Endodermal cell (in vitro differentiated cells): ENCODE measurements at regions not wholly inside any gene's neighbourhood (a gene's known extent, or its start where the extent isn't known, plus 50 kb on each side); places are given as distances from the start of the nearest gene placed in this dataset.
A peak's percentile ranks its signal among the peaks of the same experiment; 100 is the strongest.

Experiments
- DNase-seq: peaks from one replicate; pipeline ENCODE4 v3.0.0-alpha.2; 2017
- H3K27ac ChIP-seq: 2 replicates; pipeline ENCODE4 v1.5.1; 2013; ENCODE audit warnings: mild to moderate bottlenecking, low read depth, low read length, moderate library complexity
- H3K27me3 ChIP-seq: 2 replicates; pipeline ENCODE4 v1.6.1; 2013; ENCODE audit warnings: mild to moderate bottlenecking, low read length, moderate library complexity; ENCODE audit not compliant: insufficient read depth, control insufficient read depth, poor library complexity, severe bottlenecking
- H3K36me3 ChIP-seq: 2 replicates; pipeline ENCODE4 v1.7.0; 2013; ENCODE audit warnings: mild to moderate bottlenecking, low read length, moderate library complexity; ENCODE audit not compliant: control insufficient read depth, insufficient read depth
- H3K4me1 ChIP-seq: one replicate; pipeline ENCODE4 v1.7.0; 2013; ENCODE audit warnings: low read length; ENCODE audit not compliant: control insufficient read depth, insufficient read depth
- H3K4me3 ChIP-seq: 2 replicates; pipeline ENCODE4 v1.5.1; 2013; ENCODE audit warnings: mild to moderate bottlenecking, low read length, moderate library complexity
- H3K9ac ChIP-seq: 2 replicates; pipeline ENCODE4 v1.6.1; 2013; ENCODE audit warnings: mild to moderate bottlenecking, low read length, moderate library complexity; ENCODE audit not compliant: poor library complexity, severe bottlenecking; ENCODE audit errors: extremely low read depth
- H3K9me3 ChIP-seq: 2 replicates; pipeline ENCODE4 v1.6.1; 2013; ENCODE audit warnings: mild to moderate bottlenecking, low read length, moderate library complexity; ENCODE audit not compliant: control insufficient read depth
- H3K27ac Mint-ChIP-seq: 2 replicates; pipeline ENCODE4 v1.8.0; 2020; ENCODE audit warnings: mixed read lengths
- H3K27me3 Mint-ChIP-seq: 2 replicates; pipeline ENCODE4 v1.8.0; 2021; ENCODE audit warnings: mild to moderate bottlenecking, mixed read lengths; ENCODE audit not compliant: insufficient read depth
- H3K36me3 Mint-ChIP-seq: 2 replicates; pipeline ENCODE4 v1.8.0; 2020; ENCODE audit warnings: low read depth, mixed read lengths
- H3K4me1 Mint-ChIP-seq: 2 replicates; pipeline ENCODE4 v1.8.0; 2020; ENCODE audit warnings: mixed read lengths
- H3K4me3 Mint-ChIP-seq: 2 replicates; pipeline ENCODE4 v1.8.0; 2020; ENCODE audit warnings: mild to moderate bottlenecking, moderate library complexity, mixed read lengths
- H3K9me3 Mint-ChIP-seq: 2 replicates; pipeline ENCODE4 v1.8.0; 2020; ENCODE audit warnings: mild to moderate bottlenecking, mixed read lengths
- WGBS, 2 experiments: methylation state at CpG; one replicate each; pipeline versions ENCODE4 v1.1.5 to v1.1.7; 2013; ENCODE audit warnings: missing lambda C conversion rate in 2 of 2, mixed read lengths in 1 of 2; ENCODE audit not compliant: insufficient coverage in 1 of 2, insufficient read length in 1 of 2; 5-methylcytosine and 5-hydroxymethylcytosine counted together
- TF ChIP-seq, protein P1 (sequence below): fragments of 200-600 bp; sonication (generic); conservative IDR thresholded peaks from 2 replicates; pipeline ENCODE4 v1.5.0; 2021; ENCODE audit warnings: antibody characterized with exemption, mild to moderate bottlenecking

GRCh38 chr7:67502929-67503328, 506.3 kb downstream of the TYW1 start:
- Mint-ChIP-seq H3K4me3 (no peak overlapping the region), H3K36me3 (peaks cover 1% of the 10 kb centered on the region), H3K27me3 (peaks cover 4% of the 10 kb centered on the region), H3K27ac (no peak overlapping the region), H3K4me1 (no peaks in the 10 kb centered on the region), H3K9me3 (peaks cover 35% of the 10 kb centered on the region)
- H3K27me3 ChIP-seq, result no peaks in the 10 kb centered on the region
- H3K9ac ChIP-seq, result no peak overlapping the region
- H3K4me3 ChIP-seq, result no peak overlapping the region
- no peaks in the 10 kb centered on the region for H3K36me3 ChIP-seq
- DNase-seq, result no peak
- no peak overlapping the region for H3K27ac ChIP-seq
- WGBS, 2 experiments, result 59% methylated on average over 3 of the region's 3 CpGs
- TF ChIP-seq, protein P1, sequence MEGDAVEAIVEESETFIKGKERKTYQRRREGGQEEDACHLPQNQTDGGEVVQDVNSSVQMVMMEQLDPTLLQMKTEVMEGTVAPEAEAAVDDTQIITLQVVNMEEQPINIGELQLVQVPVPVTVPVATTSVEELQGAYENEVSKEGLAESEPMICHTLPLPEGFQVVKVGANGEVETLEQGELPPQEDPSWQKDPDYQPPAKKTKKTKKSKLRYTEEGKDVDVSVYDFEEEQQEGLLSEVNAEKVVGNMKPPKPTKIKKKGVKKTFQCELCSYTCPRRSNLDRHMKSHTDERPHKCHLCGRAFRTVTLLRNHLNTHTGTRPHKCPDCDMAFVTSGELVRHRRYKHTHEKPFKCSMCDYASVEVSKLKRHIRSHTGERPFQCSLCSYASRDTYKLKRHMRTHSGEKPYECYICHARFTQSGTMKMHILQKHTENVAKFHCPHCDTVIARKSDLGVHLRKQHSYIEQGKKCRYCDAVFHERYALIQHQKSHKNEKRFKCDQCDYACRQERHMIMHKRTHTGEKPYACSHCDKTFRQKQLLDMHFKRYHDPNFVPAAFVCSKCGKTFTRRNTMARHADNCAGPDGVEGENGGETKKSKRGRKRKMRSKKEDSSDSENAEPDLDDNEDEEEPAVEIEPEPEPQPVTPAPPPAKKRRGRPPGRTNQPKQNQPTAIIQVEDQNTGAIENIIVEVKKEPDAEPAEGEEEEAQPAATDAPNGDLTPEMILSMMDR, result no peak
- H3K9me3 ChIP-seq, result peaks cover 13% of the 10 kb centered on the region
- no peaks in the 10 kb centered on the region for H3K4me1 ChIP-seq

DNA sequence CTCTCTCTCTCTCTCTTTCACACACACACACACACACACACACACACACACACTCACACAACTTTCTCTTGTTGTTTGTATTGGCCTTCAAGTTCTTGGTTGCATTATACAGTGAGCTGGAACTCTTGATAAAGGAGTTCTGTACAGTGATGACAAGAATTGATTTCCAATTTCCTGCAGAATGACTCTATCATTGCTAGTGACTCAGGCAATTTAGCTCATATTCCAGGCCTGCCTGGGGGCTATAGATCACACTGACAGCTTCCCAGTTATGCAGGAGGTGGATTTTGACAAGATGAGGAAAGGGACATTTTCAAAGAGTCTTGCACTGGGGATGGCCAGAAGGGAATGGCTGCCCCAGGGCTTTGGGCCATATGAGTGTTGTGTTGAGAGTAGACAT, 508.8 kb downstream of the TYW1 start:
- Mint-ChIP-seq H3K4me1 (no peaks in the 10 kb centered on the region), H3K27ac (no peak overlapping the region), H3K27me3 (peaks cover 4% of the 10 kb centered on the region), H3K4me3 (no peak overlapping the region), H3K9me3 (peaks cover 24% of the 10 kb centered on the region), H3K36me3 (peaks cover 1% of the 10 kb centered on the region)
- H3K36me3 ChIP-seq, result no peaks in the 10 kb centered on the region
- H3K9me3 ChIP-seq, result peaks cover 13% of the 10 kb centered on the region
- no peak for DNase-seq
- no peaks in the 10 kb centered on the region for H3K27me3 ChIP-seq
- no peak overlapping the region for H3K9ac ChIP-seq
- no peak overlapping the region for H3K4me3 ChIP-seq
- H3K4me1 ChIP-seq, result no peaks in the 10 kb centered on the region
- TF ChIP-seq, protein P1, result no peak
- H3K27ac ChIP-seq, result no peak overlapping the region

DNA sequence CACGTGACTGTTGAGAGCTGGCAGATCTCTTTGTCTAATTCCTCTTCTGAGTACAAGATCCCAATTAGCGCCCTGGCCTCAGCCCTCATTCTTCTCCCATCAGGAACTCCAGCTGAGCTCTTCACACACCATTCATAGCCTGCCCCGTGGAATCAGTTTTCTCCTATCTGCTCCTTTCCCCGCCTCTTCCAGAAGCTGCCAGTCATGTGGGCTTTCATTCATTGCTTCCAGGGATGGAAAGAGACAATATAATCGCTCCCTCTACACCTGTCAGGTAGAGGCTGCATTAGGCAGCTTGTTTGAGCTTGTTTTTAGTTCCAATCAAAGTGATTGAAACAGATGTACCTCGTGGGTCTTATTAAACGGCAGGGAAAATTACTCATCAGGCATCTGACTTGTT, 515.8 kb downstream of the TYW1 start:
- TF ChIP-seq, protein P1, result no peak
- Mint-ChIP-seq H3K4me1 (peaks cover 14% of the 10 kb centered on the region), H3K27me3 (no peaks in the 10 kb centered on the region), H3K27ac (no peak overlapping the region), H3K36me3 (peaks cover 2% of the 10 kb centered on the region), H3K4me3 (no peak overlapping the region), H3K9me3 (peaks cover 33% of the 10 kb centered on the region)
- WGBS, 2 experiments, result 65 to 69% methylated on average over 6 to 7 of the region's 7 CpGs
- H3K9ac ChIP-seq, result no peak overlapping the region
- H3K4me1 ChIP-seq, result peaks cover 4% of the 10 kb centered on the region
- no peaks in the 10 kb centered on the region for H3K36me3 ChIP-seq
- no peak overlapping the region for H3K27ac ChIP-seq
- peak overlapping the region; percentile 58 for H3K4me3 ChIP-seq
- DNase-seq, result peak; percentile 79
- H3K27me3 ChIP-seq, result no peaks in the 10 kb centered on the region
- H3K9me3 ChIP-seq, result peaks cover 43% of the 10 kb centered on the region
